ENCODE measurements at regions not wholly inside any gene's neighbourhood (a gene's known extent, or its start where the extent isn't known, plus 50 kb on each side); places are given as distances from the start of the nearest gene placed in this dataset.

DNA sequence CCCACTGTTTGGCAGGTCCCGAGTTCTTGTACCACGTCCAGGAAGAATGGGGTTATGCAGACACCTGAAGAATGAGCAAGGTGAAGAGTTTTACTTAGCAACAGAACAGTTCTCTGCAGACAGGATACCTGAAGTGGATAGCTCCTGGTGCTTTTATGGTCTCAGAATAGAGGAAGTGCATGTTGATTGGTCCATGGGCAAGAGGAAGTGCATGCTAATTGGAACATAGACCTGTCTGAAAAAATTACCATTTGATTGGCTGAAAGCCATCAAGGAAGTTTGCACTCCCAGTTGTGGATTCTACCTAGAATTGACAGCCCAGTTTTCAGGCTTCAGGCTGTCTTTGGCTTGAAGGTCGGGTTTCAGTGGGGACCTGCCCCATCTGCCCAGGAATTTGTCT, 887.5 kb downstream of the FAT4 start:
- no peak for ATAC-seq (ENCODE audit: poor library complexity)
- intact Hi-C loops (cut with DNase I) = no loop called here
- DNase-seq = no peak

DNA sequence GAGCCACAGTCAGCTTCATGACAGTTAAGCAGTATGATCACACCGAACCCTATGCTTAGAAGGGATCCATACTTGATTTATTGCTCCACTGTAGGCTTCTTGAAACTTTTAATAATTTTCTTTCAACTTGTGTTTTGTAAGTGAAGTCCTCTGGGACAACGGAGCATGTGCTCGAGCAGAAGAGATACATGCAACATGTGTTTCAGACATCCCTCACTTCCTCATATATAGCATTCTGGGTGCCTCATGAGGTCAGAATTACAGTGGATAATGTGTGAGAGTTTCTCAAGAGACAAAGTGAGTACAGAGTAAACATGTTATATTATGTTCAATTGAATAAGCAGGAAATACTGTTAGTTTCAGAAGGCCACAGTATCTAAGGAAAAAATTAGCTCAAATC, 893.2 kb downstream of the FAT4 start:
- intact Hi-C loops (cut with DNase I) = no loop called here
- ATAC-seq (ENCODE audit: poor library complexity) (no peak), DNase-seq (no peak)

DNA sequence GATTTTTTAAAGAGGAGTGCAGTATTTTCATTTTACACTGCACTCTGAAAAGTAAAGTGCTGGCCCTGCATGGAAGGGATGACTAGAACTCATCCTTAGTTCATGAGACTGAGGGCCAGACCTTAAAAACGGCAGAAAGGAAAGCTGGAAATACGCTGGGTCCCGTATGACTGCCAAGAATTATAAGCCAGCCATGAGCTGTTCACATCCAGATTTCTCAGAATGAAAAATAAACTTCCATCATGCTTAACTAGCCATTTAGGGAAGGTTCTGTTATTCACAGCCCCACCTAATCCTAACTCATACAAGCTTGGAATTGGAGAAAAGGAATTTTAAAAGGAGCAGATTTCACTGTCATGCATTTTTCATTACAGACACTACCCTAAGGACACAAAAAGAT, 894.4 kb downstream of the FAT4 start:
- ATAC-seq (ENCODE audit: poor library complexity) = peak; percentile 36

DNA sequence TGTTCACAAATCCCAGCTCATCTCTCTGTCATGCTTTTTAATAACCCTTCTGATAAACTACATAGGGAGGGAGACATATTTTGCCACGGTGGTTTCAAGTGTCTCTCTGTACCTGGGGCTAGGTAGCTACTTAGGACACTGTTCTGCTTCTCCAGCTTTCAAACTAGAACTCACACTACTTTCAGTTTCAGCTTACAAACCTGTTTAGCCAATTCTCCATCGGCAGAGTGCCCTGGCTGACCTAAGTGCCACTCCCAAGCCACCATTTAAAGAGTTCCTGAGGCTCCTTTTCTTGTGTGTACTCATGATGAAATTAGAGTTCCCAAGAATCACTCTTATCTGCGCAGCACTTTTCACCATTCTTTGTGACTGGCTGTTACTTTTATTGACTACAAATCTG, 899.2 kb downstream of the FAT4 start:
- ATAC-seq (ENCODE audit: poor library complexity) = no peak
- intact Hi-C loops (cut with DNase I) = no loop called here
- DNase-seq = no peak

More for the DNA sequence above, 894.4 kb downstream of the FAT4 start:
- intact Hi-C loops (cut with DNase I) = no loop called here
- DNase-seq = no peak

GRCh38 chr4:126215759-126216158, 901.0 kb downstream of the FAT4 start:
- DNase-seq (no peak), ATAC-seq (ENCODE audit: poor library complexity) (no peak)
- intact Hi-C loops (cut with DNase I) = no loop called here

- ATAC-seq (ENCODE audit: poor library complexity) = no peak
- DNase-seq = no peak
- intact Hi-C loops (cut with DNase I) = no loop called here
Measured at GRCh38 chr4:126216611-126217010, 901.9 kb downstream of the FAT4 start.

DNA sequence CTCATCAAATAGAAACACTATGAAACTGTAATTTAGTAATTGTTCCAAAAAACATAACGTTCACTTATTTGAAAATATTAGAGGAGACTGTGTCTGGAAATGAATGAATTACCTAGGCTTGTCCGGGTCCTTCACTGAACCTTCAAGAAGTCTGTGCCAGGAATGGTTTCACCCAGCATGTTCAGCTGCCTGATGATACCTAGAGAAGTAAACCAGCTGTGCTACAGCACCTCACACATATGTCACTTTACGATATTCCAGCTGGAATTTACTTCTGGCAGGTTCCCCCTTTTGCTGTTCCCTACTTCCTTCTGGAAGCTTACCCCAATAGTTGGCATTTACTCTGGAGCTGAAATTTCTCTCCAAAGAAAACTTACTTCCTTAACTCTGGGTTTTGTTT, 906.5 kb downstream of the FAT4 start:
- no peak for DNase-seq
- intact Hi-C loops (cut with DNase I) = no loop called here
- ATAC-seq (ENCODE audit: poor library complexity) = peak; percentile 58

DNA sequence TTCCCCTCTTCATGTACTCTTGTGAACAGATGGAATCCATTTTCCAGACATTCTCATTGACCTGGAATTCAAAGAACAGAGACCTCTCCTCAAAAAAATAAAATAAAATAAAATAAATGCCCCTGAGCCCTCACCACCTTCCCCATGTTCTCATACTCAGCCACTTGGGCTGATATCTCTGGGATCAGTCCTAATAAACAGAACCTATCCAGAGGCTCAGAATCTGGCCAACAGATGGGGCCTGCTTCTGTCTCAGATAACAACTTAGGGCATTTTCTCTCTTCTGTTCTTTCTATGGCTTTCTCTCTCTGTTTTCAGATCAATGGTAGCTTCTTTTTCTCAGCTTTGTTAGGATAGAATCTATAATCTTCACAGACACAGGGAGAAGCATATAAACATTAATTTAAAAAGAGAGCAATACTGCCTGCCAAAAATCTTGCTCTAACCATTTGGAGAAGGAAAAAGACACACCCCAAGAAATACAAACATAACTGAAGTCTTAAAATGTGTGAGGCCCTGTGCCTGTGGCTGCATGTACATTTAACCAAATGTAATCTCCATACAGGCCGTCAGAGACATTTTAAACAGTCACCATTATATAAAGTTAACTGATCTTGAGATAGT, 907.1 kb downstream of the FAT4 start:
- DNase-seq (no peak), ATAC-seq (ENCODE audit: poor library complexity) (no peak)
- intact Hi-C loops (cut with DNase I) = no loop called here

- intact Hi-C loops (cut with DNase I) = no loop called here
- ATAC-seq (ENCODE audit: poor library complexity) = no peak
- no peak for DNase-seq
Measured at GRCh38 chr4:126223784-126224407, 909.1 kb downstream of the FAT4 start.

DNA sequence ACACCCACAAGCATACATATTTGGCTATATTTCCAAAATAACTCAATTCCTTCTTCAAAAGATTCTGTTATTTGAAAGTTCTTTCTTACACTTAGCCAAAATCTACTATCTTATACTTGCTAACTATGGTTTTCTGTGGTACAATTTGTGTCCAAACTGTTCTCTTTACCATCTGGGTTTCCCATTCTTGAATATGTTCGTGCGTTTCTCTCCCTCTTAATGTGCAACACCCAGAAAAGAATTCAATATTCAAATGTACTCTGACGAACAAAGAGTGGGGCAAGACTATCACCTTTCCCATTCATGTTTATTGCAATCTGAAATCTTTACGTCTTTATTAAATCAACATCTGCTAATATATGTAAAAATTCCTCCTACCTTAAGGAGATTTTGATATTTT, 912.7 kb downstream of the FAT4 start:
- no peak for ATAC-seq (ENCODE audit: poor library complexity)
- DNase-seq = no peak
- intact Hi-C loops (cut with DNase I) = no loop called here

GRCh38 chr4:126230269-126230668, 915.5 kb downstream of the FAT4 start:
- ATAC-seq (ENCODE audit: poor library complexity) = no peak
- no peak for DNase-seq
- intact Hi-C loops (cut with DNase I) = no loop called here

- no peak for DNase-seq
- intact Hi-C loops (cut with DNase I) = no loop called here
- no peak for ATAC-seq (ENCODE audit: poor library complexity)
Measured at GRCh38 chr4:126233483-126233882, 918.7 kb downstream of the FAT4 start.

GRCh38 chr4:126238013-126238412, 923.3 kb downstream of the FAT4 start:
- intact Hi-C loops (cut with DNase I) = no loop called here
- ATAC-seq (ENCODE audit: poor library complexity) (no peak), DNase-seq (no peak)

DNA sequence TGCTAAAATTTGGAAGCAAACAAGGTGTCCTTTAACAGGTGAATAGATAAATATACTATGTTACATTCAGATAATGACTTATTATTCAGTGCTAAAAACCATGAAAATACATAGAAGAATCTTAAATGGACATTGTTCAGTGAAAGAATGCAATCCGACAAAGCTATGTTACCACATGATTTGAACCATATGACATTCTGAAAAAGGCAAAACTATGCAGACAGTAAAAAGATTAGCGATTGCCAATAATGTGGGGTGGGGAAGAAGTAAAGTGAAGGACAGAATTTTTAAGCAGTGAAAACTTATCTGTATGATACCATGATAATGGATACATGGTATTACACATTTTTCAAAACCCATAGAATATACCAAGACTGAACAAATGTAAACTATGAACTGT, 926.9 kb downstream of the FAT4 start:
- ATAC-seq (ENCODE audit: poor library complexity) (no peak), DNase-seq (no peak)
- intact Hi-C loops (cut with DNase I) = no loop called here

- peak; percentile 65 for DNase-seq
- ATAC-seq (ENCODE audit: poor library complexity) = peak; percentile 94
- intact Hi-C loops (cut with DNase I) = no loop called here
Measured at GRCh38 chr4:126242679-126243390, 928.1 kb downstream of the FAT4 start.

GRCh38 chr4:126247409-126247808, 932.7 kb downstream of the FAT4 start:
- ATAC-seq (ENCODE audit: poor library complexity) (no peak), DNase-seq (no peak)
- intact Hi-C loops (cut with DNase I) = no loop called here

- DNase-seq (no peak), ATAC-seq (ENCODE audit: poor library complexity) (no peak)
- intact Hi-C loops (cut with DNase I) = no loop called here
Measured at GRCh38 chr4:126250006-126250405, 935.3 kb downstream of the FAT4 start.

DNA sequence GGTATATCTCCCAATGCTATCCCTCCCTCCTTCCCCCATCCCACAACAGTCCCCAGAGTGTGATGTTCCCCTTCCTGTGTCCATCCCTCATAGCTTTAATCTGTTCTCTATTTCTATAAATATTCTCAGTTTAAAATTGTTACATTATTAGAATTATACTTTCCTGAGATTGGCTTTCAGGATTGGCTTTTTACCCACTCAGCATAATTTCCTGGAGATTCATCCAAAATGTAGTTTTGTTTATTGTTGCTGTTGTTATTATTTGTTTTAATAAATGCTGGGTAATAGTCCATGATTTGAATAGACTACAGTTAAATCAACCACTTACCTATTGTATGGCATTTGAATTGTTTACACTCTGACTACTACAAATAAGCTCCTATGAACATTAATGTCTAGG, 936.4 kb downstream of the FAT4 start:
- DNase-seq (no peak), ATAC-seq (ENCODE audit: poor library complexity) (no peak)
- intact Hi-C loops (cut with DNase I) = no loop called here

- DNase-seq = no peak
- intact Hi-C loops (cut with DNase I) = no loop called here
- no peak for ATAC-seq (ENCODE audit: poor library complexity)
Measured at GRCh38 chr4:126262665-126263064, 947.9 kb downstream of the FAT4 start.

- intact Hi-C loops (cut with DNase I) = no loop called here
- ATAC-seq (ENCODE audit: poor library complexity) (no peak), DNase-seq (no peak)
Measured at GRCh38 chr4:126264839-126265238, 950.1 kb downstream of the FAT4 start.

Measured in Right ventricle myocardium superior (tissue), 1 donor.